Activated effector memory CD4-positive, alpha-beta T cell treated with anti-CD3 and anti-CD28 coated beads, Interleukin-2, amount 50 U/mL, for 16 hours (primary cell): ENCODE measurements at regions not wholly inside any gene's neighbourhood (a gene's known extent, or its start where the extent isn't known, plus 50 kb on each side); places are given as distances from the start of the nearest gene placed in this dataset.

Experiments used
- DNase-seq: peaks from one replicate; pipeline ENCODE4 v3.0.0-alpha.2; 2020

DNA sequence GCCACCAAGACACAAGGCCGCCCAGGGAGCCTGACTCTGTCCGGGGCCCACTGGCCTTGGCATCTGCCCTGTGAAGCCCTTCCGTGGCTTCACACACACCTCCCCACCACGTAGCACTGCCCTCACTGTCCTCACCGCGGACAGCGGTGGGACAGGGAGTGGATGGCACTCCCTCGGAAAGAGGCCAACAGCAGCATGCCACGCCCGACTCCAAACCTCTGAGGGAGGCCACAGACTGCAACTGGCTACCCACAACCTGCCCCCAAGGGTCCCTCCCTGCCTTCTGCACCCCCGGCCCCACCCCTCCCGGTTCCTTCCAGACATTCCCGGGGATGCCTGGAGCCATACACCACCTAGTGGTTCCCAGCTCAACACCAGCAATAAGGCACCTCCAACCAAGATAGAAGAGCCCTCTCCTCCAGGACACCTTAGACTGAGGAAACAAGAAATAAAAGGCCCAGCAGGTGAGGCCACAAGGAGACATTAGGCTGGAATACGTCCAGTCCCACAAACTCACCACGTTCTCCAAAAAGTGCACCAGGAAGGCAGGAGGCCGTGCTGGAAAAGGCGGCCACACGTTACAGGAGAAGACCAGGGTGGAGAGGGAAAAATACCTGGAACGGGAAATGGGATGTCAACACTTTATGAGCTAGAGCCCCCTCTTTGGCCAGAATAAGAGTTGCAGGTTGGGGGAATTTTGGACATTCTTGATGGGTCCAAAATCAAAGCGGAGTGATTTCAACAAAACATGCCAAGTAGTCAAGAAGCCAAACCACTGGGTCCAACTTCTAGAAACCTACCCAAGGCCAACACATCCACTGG is 310.0 kb downstream of the SOX9 start:
- no peak for DNase-seq

DNA sequence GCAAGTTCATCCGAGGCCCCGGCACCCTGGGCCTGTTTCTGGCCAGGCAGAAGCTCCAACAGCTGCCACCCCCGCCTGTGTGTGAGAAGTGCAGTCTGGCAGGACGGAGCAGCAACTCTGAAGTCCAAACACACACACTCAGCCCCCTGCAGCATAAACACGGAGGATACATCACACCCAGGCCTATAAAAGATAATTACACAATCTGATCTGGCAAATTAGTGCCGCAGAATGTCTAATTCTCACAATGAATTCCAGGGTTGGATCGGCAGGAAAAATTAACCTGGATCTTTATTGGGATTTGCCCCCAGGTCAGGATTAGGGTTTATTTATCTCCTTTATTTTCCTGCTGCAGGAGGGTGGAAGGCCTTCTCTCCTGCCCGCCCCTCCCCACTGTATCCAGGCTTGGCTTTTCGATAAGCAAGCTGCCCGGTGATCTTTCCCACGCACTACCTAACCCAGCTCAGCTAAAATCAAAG is 311.4 kb downstream of the SOX9 start:
- no peak for DNase-seq

GRCh38 chr17:72432881-72433280 is 312.1 kb downstream of the SOX9 start:
- no peak for DNase-seq

DNA sequence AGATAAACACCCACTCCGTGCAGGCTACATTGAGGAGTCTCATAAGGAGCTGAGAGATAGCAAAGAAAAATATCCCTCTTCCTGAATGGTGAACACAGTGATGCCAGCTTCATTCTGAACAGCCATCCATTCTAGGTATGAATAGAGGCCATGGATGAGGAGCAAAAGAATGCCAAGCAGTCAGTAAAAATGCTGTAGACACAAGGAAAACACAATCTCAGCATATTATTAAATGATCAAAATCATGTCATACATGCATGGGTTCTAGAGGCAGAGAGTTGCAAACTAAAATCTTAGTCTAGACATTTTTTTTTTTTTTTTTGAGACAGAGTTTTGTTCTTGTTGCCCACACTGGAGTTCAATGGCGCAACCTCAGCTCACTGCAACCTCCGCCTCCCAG is 313.0 kb downstream of the SOX9 start:
- DNase-seq: no peak

GRCh38 chr17:72434581-72434980 is 313.8 kb downstream of the SOX9 start:
- no peak for DNase-seq

- no peak for DNase-seq
These were observed 314.3 kb downstream of the SOX9 start for GRCh38 chr17:72434991-72435618.

DNA sequence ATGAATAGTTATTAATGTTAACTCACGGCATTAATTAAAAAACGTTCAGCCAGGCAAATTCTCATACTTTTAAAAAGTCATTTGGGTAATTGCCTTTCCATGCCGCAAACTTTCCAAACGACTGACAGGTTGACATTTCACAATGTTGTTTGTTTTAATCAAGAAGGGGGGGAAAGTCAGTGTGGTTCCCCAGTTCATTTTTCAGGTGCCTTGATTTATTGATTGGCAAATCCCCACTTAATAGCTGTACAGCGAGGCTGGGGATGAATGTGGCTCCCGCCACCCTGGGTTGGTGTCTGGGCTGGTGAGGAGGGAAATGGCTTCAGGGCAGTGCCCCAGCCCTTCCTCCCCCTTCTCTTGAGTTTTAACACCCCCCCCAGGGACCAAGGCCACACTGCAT is 318.0 kb downstream of the SOX9 start:
- DNase-seq: peak; percentile 22

GRCh38 chr17:72439893-72440502 is 319.2 kb downstream of the SOX9 start:
- peak; percentile 8 for DNase-seq

GRCh38 chr17:72440961-72441360 is 320.1 kb downstream of the SOX9 start:
- peak; percentile 57 for DNase-seq

- no peak for DNase-seq
These were observed 321.1 kb downstream of the SOX9 start for GRCh38 chr17:72441909-72442308.

- DNase-seq: no peak
These were observed 323.8 kb downstream of the SOX9 start for GRCh38 chr17:72444517-72445054.

DNA sequence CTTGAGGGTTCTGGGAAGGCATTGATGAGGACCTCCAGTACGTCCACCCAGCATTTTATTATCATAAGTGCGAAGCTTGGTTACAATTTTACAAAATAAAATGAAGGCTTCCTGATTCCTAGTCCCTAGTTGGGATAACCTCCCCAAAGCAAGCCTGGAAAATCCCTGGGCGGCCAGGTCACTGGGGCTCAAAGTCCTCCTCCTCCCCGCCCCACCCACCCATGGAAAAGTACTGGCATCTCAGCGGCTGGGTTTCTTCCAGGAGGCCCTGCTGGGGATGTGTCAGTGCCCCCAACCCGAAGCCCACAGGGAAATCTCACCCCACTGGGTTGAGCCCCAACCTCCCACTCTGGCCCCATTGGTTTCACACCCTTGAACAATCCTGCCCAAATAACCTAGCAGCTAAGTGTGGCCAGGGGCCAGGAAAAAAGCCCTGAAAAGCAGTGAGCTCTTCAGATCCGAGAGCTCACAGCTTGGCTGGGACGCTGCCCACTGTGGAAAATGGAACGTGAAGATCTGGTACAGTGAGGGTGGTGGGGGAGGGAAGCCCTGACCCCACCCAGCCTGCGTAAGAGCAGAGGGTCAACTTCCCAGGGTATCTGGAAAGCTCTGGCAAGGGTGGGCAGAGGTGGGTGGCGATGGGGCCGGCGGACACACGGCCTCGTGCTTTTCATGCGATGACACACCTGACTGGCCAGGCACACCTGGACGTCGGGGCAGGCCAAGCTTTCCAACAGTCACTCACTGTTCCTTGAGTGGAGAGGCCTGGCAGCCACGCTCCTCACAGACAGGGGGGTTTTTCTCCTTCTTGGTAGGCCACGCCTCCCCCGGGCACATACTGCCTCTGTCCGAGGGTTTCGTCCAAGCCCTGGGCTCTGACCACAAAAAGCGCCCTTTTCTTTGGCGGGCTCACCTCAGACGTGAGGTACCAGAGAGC is 324.5 kb downstream of the SOX9 start:
- DNase-seq: peak; percentile 30

GRCh38 chr17:72446118-72446517 is 325.3 kb downstream of the SOX9 start:
- DNase-seq: no peak

DNA sequence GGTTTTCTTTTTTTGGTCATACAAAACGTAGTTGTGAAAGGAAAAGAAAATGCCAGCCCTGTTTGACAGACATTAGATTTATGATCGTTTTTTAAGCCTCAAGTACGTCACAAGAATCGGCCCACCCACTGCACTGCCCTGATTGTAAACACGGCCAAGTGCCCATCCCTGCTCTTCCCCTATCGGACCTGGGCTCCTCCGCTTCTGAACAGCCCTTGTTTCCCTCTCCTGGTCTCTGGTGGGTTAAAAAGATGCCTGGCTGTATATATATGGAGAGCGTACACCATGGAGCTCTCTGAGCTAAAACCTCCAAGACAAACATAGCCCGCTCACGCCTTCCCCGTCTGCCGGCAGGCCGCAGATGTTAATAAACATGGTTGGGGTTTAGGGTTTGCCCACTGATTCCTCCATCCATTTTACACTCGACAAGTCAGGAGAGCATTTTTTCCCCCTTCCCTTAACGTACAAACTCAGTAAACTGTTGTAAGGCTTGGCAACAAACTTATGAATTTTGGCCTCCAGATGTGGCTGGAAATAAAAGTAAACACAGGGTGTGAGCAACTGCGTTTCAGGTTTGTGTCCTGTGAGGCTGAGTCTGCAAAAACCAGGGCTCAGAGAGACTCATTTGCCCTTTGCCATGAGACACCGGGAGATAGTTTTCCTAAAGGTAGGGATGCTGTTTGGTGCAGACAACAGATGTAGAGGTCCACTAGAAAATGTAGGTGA is 325.9 kb downstream of the SOX9 start:
- peak; percentile 25 for DNase-seq

DNA sequence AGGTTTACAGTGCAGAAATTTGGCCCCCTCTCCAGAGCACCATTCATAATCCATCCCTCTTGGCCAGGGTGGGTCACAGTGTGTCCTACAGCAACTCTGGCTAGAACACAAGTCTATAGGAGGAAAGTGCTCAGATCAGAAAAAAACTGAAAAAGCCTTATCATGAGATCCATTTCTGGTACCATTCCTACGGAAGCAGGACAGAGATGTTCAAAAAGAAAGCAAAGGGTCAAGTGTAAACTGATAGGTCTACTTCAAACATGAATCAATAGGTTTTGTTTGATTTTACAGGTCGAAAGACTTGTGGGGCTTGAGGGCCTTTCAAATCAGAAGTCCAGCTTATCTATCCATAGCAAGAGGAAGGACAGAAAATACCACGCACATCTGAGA is 326.4 kb downstream of the SOX9 start:
- DNase-seq: no peak

- no peak for DNase-seq
These were observed 327.2 kb downstream of the SOX9 start for GRCh38 chr17:72448019-72448418.

GRCh38 chr17:72452286-72453173 is 331.7 kb downstream of the SOX9 start:
- peak; percentile 8 for DNase-seq

GRCh38 chr17:72454342-72454741 is 333.5 kb downstream of the SOX9 start:
- no peak for DNase-seq

GRCh38 chr17:72455562-72455961 is 334.7 kb downstream of the SOX9 start:
- DNase-seq: peak; percentile 47

DNA sequence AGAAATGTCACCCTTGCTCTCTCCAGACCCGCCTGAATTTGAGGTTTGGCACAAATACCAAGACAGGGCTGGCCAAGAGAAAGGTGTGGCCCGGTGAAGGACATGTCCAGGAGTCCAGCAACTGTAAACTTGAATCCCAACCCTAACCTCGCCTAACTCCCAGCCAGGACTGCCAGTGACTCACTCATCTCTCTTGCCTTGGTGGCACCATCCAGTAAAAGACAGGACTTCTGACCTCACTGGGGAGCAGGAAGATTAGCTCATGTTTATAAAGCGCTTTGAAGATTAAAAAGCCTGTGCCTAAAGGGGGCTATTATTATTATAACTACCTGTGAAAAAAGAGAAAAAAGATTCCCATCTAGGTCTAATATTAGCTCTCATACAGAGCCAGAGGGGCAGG is 335.3 kb downstream of the SOX9 start:
- DNase-seq: peak; percentile 17

DNA sequence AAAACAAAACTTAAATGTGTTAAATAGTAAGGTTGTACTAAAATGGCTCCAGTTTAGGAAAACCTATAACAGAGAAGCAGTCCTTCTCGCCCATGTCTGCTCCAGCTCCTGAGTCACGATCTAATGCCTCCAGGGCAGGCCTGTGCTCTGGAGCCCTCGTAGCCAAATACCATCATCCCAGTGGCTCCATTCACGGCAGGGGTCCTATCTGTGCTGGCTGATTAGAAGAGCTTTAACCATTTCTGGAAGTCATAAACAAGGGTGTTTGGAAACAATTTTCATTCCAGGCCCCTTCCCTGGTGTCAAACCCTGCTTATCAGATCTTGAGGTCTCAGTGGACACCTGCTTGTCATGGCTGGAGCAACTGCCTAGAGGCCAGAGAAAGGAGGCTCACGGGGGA is 336.9 kb downstream of the SOX9 start:
- peak; percentile 12 for DNase-seq
